Mammary epithelial cell (primary cell): ENCODE measurements at regions not wholly inside any gene's neighbourhood (a gene's known extent, or its start where the extent isn't known, plus 50 kb on each side); places are given as distances from the start of the nearest gene placed in this dataset.

Experiments
- EZH2 ChIP-seq: IDR thresholded peaks from 2 replicates; pipeline ENCODE4 v1.6.1; 2012; ENCODE audit warnings: low read length, inconsistent platforms, borderline replicate concordance
- TF ChIP-seq, protein P1 (sequence below), 2 donors: IDR thresholded peaks in 1 of 2; conservative IDR thresholded peaks in 1 of 2; 2 replicates each; pipeline ENCODE4 v1.5.1; 2011 to 2012; ENCODE audit warnings: inconsistent platforms in 2 of 2, low read length in 2 of 2, mild to moderate bottlenecking in 2 of 2, control low read depth in 1 of 2, low read depth in 1 of 2; ENCODE audit not compliant: insufficient read depth in 1 of 2; ENCODE audit errors: extremely low read depth in 1 of 2

DNA sequence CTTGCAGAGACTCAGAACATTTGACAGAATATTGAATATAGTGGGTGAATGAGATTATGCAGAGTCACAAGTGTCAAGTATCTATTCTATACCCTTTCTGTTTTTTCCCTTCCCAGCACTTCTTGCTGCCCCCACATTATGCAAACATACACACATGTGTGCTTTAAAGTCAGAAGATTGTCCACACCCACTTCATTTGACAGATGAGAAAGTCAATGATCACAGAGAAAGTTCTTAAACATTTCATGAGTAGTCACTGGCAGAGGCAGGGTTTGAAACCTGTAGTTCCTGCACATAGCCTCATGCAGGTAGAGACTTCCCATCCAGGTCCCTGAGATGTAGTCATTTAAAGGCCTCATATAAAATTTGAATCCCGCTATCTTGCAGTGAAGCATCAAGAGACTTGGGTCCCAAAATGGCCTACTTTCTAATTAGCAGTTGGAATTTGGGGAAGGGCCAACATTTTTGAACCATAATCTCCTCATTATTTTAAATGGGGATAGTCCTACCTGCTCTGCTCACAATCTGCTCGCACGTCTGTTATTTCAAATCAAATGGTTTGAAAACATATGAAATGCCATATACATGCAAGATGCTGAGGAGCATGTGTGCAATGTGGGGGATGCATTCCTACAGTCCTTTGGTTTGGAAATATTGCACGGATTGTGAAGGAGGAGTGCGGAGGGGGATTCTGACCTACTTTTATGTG, 217.8 kb downstream of the STK31 start:
- TF ChIP-seq, protein P1, sequence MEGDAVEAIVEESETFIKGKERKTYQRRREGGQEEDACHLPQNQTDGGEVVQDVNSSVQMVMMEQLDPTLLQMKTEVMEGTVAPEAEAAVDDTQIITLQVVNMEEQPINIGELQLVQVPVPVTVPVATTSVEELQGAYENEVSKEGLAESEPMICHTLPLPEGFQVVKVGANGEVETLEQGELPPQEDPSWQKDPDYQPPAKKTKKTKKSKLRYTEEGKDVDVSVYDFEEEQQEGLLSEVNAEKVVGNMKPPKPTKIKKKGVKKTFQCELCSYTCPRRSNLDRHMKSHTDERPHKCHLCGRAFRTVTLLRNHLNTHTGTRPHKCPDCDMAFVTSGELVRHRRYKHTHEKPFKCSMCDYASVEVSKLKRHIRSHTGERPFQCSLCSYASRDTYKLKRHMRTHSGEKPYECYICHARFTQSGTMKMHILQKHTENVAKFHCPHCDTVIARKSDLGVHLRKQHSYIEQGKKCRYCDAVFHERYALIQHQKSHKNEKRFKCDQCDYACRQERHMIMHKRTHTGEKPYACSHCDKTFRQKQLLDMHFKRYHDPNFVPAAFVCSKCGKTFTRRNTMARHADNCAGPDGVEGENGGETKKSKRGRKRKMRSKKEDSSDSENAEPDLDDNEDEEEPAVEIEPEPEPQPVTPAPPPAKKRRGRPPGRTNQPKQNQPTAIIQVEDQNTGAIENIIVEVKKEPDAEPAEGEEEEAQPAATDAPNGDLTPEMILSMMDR (conservative IDR thresholded peaks at IDR 0.05 in 1 of 2, IDR thresholded peaks at IDR 0.05 in 1 of 2; ENCODE audit: extremely low read depth in 1 of 2, insufficient read depth in 1 of 2, low read depth in 1 of 2, low read length in 2 of 2), result no peak
- TF ChIP-seq EZH2, result no peak
